22Rv1 (cell line): ENCODE measurements at regions not wholly inside any gene's neighbourhood (a gene's known extent, or its start where the extent isn't known, plus 50 kb on each side); places are given as distances from the start of the nearest gene placed in this dataset.

ENCODE experiments used
- H3K27ac ChIP-seq: fragments of 450-650 bp; 2 replicates; pipeline ENCODE4 v1.5.1; 2017
- ZFX ChIP-seq: fragments of 450-650 bp; IDR thresholded peaks from 2 replicates; pipeline ENCODE4 v1.6.1; 2017; ENCODE audit warnings: antibody characterized with exemption, borderline replicate concordance
- TF ChIP-seq, protein P1 (sequence below): fragments of 450-650 bp; IDR thresholded peaks from 2 replicates; pipeline ENCODE4 v1.5.1; 2017; ENCODE audit warnings: mild to moderate bottlenecking

DNA sequence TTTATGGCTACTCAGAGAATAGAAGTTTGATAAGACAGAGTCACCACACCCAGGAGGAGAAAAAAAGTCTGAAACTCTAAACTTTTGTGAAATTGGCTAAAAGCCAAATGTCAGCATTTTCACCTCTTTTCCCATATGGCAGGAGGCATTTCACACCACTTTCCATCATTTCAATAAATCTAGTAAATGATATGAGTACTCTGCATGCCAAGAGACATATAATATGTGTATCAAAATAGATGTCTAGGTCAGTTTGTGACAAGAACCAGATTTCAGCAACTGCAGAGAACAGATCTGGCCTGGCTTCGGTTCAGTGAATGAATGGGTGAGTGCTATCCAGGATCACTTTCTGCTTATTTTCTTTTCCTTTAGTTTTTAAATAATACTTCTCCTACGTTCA is 470.8 kb downstream of the ENC1 start:
- TF ChIP-seq, protein P1, sequence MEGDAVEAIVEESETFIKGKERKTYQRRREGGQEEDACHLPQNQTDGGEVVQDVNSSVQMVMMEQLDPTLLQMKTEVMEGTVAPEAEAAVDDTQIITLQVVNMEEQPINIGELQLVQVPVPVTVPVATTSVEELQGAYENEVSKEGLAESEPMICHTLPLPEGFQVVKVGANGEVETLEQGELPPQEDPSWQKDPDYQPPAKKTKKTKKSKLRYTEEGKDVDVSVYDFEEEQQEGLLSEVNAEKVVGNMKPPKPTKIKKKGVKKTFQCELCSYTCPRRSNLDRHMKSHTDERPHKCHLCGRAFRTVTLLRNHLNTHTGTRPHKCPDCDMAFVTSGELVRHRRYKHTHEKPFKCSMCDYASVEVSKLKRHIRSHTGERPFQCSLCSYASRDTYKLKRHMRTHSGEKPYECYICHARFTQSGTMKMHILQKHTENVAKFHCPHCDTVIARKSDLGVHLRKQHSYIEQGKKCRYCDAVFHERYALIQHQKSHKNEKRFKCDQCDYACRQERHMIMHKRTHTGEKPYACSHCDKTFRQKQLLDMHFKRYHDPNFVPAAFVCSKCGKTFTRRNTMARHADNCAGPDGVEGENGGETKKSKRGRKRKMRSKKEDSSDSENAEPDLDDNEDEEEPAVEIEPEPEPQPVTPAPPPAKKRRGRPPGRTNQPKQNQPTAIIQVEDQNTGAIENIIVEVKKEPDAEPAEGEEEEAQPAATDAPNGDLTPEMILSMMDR: no peak
- TF ChIP-seq ZFX: no peak
- H3K27ac ChIP-seq: no peak overlapping the region

GRCh38 chr5:74167930-74168315 is 472.6 kb downstream of the ENC1 start:
- peak overlapping the region; percentile 73 for H3K27ac ChIP-seq
- TF ChIP-seq ZFX: no peak
- TF ChIP-seq, protein P1: no peak

DNA sequence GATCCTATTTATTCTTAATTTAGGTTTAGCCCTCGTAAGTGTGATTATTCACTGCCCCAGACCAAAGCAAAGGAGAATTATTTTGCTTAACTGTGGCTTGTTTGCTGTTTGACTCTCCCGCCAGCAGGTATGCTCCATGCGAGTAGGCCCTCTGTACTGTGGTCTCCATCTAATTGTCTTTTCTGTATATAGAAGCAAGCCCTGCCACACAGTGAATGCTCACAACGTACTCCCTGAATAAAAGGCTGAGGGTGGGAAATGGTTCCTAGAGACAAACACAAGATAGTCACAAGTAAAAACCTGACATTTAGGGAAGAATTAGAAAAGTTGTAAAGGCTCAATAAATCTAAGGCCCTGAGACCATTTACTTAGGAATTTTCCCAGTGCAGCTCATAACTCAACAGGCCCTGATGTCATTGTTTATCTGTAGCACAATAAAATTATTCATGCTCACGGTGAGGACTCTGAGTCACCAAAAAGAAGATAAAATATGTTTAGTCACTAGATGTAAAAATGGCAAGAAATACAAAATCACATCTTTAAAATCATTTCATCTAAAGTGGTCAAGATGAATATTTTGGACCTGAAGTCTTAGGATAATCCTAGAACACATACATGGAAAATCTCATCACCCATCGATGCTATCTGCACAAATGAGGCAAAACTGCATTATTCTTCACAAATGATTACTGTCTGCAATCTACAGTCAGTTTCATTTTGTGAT is 473.2 kb downstream of the ENC1 start:
- TF ChIP-seq, protein P1: no peak
- no peak for TF ChIP-seq ZFX
- H3K27ac ChIP-seq: peak overlapping the region; percentile 73

DNA sequence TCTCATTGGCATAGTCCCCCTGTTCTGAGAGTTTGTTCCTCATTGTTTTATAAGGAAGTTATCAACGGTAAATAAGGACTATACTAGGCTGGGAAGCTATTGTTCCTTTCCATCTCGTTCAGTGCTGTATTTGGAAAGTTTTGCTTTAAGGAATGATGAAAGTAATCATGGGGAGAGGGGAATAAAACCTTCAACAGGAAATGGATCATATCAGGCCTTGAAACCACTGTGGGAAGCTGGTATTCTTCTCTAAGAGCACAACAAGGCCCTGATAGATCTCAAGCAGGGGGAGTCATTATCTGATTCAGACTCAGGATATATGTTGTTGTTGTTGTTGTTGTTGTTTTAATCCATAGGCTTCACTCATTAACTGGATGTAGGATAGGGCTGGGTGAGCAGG is 474.5 kb downstream of the ENC1 start:
- no peak for TF ChIP-seq ZFX
- TF ChIP-seq, protein P1: no peak
- no peak overlapping the region for H3K27ac ChIP-seq

DNA sequence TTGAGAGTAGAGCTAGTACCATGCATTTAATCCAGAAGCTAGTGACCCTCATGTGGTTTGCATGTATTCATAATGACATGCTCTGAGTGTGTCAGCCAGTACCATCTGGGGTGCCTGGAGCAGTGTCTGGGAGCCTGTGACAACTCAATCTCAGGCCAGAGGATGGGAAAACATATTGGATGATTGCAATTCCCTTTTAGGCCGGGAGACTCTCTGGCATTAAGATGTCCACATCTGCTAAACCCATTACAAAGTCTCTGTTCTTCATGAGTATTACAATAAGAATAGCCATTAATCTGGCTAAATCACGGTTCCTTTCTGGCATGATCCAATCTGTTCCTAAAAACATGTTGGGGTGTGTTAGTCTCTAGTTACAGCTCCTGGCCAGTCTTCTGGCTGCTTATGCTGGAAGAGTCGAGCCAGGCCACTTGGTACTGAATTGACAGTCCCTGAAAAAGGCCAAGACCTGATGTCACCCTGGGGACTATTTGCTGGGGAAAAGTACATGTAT is 475.7 kb downstream of the ENC1 start:
- TF ChIP-seq, protein P1: no peak
- TF ChIP-seq ZFX: no peak
- no peak overlapping the region for H3K27ac ChIP-seq

DNA sequence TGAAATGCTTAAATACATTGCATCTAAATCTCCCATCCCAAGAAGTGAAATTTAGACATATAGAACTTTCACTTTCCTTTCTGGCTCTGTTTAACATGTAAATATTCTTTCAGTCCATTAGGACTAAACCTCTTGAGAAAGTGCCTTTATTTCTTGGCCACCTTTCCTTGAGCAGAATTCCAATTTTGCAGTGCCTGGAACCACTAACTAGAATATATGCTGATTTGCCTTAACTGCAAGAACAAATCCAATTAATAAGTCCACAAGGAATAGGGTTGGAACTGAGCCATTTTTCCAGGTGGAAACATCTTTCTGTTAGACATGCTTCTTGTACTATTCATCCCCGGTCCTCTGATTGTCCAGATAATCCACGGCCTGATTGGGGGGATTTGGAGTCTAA is 478.0 kb downstream of the ENC1 start:
- H3K27ac ChIP-seq: no peak overlapping the region
- TF ChIP-seq, protein P1: no peak
- no peak for TF ChIP-seq ZFX

- H3K27ac ChIP-seq: no peak overlapping the region
These were observed 479.4 kb downstream of the ENC1 start for GRCh38 chr5:74161170-74161569.

More at GRCh38 chr5:74161170-74161569, 479.4 kb downstream of the ENC1 start:
- no peak for TF ChIP-seq ZFX
- TF ChIP-seq, protein P1: no peak
